HG03442 (cell line): ENCODE measurements at regions not wholly inside any gene's neighbourhood (a gene's known extent, or its start where the extent isn't known, plus 50 kb on each side); places are given as distances from the start of the nearest gene placed in this dataset.

Source experiments
- ATAC-seq: cut with Tn5 transposase; IDR thresholded peaks from one replicate; pipeline ENCODE4 v1.9.1; 2021; ENCODE audit warnings: mild to moderate bottlenecking, moderate library complexity; ENCODE audit not compliant: unreplicated experiment

DNA sequence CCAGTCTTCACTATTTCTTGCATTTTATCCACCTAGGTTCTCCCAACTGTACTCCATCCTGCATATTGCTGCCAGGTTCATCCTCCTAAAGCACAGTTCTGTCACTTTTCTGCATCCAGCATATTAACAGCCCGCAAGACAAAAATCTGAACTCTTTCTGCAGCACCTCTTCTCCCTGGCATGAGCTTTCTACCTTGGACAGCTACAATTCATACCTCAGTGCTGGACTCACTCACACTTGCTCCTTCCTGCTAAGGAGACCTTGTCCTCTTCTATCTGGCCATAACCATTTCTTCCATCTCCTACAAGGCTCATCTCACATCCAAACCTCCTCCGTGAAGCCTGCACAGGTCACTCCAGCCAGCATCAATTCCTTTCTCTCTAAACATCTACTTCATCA lies 170.1 kb upstream of the GRIP1 start:
- no peak for ATAC-seq

DNA sequence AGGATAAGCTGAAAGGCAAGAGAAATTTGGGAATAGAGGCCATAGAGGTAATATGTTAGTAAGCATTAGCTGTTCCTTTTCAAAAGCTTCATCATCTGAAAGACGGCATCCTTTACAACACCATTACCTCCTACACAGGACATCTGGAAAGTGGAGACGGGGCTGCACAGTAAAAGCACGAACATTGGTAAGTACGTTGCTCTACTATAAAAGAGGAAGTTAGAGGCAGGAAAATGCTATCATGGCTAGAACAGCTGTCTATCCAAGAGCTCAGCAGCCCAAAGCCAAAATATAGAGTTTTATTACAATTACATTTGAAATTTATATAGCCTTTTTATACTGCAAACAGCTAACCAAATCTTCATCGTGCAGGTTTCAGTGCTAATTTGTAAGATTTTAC lies 172.3 kb upstream of the GRIP1 start:
- no peak for ATAC-seq

DNA sequence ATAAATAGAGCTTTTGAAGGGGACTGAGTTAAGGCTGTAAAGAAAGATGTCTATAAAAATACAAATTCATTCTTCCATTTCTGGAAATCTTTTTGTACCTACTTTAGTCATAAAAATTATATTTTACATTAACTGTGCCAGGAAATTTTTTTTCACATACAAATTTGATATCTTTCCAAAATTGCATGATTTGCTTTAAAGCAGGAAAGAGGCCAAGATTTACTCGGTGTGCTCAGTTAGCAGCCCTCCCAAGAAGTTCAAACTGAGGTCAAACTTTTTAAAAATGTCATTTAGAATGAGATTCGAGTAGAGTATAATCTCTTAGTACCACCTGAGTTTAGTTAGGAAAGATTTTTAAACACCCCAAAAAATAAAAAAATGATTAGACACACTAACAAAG lies 173.2 kb upstream of the GRIP1 start:
- ATAC-seq: no peak

DNA sequence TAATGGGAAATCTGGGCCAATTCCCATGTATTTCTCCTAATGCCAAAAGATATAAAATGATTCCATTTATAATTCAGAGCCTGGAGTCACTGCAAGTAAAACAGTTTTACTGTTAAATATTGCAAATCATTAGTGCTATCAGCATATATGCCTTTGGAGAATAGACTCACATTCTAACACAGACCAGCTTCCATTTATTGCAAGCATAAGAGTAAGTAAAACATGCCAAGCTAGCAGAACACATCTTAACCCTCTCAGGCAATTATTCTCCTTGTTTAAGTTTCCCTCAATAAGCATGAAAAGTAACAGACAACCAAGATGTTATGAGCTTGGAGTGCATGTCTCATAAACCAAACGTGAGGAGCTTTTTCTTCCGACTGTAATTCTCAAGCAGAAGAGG lies 173.9 kb upstream of the GRIP1 start:
- ATAC-seq: no peak

DNA sequence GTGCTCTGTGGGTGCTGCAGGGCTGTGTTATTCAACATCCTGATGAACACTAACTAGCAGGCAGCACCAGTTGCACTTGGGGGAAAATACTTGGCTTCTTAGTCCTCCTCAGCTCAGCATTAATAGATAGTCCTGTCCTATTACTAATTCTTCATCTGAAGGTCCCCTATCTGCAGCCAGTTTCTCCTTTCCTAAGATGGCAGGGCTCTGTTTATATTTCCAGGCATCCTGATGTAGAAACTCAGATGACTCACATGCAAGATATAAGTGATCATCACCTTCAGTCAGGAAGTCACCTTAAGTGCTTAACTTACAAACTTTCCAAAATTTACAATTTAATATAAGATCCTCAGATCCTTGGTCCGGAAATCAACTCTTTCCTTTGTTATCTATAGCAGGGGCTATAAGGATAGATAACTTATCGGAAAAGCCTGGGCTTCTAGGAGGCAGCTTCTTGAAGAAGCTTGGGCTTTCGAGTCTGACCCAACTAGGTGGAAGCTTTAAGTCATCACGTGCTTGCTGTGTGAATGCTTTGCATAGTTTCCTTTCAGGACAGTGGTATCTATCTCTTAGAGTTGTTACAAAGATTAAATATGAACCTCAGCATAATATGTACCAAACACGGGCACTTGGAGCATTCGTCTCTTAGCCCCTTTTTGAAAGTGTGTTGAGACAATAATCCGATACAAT lies 181.0 kb upstream of the GRIP1 start:
- ATAC-seq: no peak

DNA sequence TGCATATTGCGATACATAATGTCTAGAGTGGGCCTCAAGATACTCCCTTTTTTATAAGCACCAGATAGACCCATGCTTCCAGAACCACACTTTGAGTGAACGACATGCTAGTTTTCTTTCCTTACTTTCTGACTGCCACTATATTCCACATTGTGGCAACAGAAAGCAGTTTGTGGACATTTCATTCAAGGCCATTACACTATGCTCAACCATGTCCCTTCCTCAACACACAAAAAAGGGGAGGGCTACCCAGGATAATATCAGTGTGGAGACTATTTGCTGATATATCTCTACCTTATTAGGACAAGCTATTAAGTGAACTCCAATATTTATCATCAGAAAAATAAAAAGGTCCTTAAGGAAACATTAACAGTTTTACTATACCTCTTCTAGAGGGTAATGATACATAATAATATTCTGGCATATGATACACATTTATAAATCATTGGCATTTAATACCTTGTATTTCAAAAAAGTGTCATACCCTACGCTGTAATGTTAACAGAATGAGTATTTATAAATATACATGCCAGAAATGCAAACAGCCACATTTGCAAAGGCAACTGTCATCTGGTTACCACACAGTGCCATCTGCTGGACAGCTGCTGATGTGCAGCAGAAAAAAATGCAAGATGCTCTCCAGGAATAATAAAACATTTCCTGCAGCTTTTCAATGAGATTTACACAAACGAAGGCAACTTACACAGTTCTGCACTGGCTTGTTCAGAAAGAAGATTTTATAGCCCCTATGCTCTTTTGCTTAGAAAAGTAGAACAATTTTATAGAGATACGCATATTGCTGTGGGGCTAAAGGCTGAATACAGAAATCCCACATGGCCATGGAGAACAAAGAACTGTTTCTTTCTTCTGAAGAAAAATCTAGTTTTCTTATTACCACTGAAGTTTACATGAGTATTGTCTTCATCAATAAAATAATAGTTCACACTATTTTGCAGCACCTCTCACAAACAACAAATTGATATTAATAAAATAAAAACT lies 182.2 kb upstream of the GRIP1 start:
- ATAC-seq: peak; percentile 77

DNA sequence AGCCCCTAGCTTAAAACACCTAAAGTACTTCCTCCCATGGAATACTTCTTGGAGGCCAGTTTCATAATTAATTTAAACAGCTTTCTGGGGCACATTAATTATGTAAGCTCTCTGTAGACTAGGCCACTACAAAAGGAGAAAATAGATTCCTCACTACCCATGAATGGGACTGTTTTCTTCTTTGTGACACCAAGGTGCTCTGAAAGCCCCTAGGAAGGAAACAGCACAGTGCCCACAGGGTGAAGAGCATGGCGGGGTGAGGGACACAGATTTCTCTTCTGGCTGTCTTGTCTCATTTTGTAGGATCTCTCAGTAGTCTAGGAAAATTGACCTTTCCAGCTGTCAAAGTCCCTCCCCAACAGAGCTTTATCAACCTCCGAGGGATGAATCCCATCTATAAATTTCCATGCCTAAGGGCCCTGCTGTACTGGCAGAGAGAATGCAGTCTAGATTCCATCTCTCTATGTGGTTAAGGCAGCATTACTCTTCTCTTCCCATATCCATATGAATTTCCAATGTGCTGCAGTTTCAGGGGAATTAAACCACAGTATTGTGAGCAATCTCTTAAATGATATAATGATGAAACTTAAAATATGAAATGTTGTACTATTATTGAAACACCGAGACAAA lies 183.6 kb upstream of the GRIP1 start:
- ATAC-seq: no peak

DNA sequence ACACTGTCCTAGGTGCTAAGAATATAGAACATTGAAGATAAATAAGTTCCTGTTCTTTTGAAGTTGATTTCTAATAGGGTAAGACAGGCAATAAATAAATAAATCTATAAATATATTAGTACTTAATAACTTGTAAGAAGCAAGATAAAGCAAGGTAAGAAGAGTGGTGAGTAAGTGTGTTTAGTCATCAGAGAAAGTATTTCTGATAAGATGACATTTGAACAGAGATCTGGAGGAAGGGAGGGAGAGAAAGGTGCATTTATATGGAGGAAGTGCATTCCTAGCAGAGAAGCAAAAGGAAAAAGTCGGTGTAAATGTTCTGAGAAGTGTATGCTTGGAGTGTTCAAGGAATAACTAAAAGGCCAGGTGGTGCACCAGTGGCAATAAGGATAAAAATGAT lies 184.4 kb upstream of the GRIP1 start:
- ATAC-seq: no peak

DNA sequence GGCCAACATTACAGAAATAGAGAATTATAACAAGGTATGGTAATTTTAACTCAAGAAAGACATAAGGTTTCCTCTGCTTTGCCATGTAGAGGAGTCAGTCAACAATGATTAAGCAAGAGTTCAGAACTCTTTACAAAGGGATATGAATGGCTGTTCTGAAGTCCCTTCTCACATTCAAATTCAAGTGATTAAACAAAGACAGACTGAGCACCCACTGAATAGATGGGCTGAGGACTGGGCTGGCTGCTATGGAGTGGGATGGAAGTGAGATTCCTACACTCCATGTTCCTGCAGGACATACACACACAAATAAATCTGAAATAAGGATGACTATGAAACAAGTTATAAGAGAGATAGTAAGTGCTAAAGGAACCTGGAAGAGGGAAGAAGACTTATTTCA lies 199.0 kb upstream of the GRIP1 start:
- no peak for ATAC-seq

DNA sequence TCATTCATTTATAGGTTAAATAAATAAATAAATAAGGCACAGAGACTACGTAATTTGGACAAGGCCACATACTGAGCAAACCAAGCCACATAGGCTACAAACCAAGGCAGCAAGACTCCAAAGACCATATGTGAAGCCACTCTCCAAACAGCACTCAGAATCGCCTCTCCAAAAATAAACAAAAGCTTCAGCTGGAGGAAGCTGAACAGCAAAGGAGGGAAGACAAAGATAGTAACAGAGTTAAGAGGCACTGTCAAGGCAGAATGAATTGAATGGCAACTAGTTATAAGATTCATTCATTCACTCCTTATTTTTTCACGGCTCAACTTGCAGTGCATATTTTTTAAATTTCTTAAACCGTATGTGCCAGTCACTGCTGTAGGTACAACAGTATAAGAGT lies 200.5 kb upstream of the GRIP1 start:
- no peak for ATAC-seq

DNA sequence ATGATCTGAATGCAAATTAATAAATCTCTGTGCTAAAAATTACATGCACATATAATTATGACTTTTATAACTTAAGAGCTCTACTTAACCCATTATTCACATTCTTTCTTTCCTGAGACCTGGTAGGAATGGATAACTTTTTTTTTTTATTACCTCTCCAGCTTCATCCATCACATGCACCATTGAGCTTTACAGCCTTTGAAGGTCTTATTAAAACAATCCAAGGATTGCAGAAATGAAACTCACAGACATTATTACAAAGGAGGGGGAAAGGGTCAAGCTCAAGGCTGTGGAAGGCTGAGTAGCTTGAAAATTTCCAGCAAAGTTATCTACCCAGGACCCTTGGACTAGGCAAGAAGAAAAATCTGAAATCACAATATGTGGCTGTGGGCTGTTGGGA lies 202.5 kb upstream of the GRIP1 start:
- ATAC-seq: no peak

DNA sequence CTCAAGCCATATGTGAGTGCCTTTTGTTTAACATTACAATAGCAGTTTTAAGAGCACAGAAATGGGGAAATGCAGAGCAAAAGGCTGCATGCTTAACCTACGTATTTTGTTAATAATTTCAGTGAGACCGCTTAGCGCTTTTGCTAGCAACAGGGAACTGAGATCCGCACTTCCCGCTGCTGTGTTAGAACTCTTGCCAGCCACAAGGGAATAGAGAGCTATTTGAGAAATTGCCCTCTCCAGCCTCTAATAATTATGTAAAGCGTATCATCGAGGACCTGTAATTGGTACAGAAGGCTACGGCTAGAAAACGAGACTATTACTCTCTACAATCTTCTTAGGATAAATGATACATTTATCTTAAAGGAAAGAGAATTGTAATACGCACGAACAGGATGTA lies 205.2 kb upstream of the GRIP1 start:
- ATAC-seq: no peak

DNA sequence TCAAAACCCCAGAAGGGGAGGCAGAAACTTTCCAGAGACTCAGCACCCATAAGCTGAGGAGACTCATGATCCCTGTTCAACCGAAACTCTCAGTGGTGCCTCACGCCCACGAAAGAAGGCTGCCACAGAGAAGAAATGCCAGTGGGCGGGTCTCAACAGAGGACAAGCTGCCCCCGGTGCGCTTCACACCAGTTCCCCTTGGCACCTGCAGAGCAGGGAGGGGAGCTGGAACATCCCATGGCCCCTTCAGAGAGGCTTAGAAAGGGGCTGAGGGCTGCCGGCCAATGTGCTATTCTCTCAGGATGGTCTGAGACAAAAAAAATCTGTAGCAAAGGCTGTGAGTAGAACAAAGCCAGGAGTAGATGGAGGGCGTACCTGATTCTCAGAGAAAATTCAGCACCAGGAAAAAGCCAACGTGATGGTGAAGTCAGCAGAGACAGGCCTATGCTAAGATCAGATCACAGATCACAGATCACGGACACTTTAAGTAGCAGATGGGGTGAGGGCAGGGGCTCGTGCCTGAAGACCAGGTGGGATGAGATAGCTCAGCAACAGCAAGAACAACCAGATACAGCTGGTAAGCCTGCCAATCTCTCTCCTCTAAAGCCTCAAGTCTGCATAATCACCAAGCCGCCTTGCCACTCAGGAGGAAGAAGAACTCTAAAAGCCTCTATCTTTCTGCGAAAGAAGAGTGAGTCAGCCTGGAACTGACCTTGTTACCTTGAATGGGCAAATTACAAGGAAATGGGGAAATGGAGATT lies 206.4 kb upstream of the GRIP1 start:
- no peak for ATAC-seq

DNA sequence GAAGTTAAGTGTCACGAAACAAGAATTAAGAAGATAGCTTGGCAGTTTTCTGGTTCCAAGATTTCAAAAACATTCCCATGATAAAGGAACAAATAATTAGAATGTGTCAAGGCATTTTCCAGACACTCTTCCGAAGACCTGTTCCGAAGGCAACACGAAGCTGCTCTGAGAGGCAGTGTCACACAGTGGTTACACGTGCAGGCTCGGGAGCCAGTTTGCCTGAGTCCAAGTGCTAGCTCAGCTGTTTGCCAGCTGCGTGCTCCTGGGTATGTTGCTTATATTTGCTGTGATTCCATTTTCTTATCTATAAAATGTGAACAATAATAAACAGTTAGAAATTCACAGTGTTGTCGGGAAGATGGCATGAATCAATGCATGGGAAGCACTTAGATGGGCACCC lies 217.9 kb upstream of the GRIP1 start:
- no peak for ATAC-seq

DNA sequence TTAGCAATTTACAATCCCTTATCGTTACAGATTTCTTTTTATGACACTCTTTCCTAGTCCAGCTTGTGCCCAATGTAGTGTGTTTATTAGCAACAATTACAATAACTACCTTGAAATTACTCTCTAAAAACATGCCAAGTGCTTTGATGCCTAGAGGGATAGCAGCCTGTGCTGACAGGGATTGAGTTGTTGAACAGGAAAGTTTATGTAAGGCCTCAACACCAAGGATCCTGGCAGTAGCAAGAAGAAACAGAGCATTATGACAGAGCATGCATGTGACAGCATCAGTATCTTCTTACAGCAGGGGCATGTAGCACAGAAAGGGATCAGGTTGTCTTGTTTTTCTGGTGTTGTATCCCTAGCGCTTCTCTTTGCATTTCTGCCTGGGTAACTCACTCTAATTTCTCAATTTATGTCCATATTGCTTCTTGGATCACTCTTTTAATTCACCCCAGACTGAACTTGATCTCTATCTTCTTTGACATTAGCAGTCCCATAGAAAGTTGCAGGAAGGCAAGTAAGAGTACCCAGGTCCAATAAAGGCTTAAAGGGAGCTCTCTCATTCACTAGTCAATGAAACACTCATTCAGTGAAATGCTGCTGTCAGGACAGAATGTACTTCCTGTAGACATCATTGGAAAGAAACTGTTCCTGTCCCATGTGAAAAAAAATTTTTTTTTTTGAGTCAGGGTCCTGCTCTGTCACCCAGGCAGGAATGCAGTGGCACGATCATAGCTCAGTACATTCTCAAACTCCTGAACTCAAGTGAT lies 220.0 kb upstream of the GRIP1 start:
- ATAC-seq: no peak

DNA sequence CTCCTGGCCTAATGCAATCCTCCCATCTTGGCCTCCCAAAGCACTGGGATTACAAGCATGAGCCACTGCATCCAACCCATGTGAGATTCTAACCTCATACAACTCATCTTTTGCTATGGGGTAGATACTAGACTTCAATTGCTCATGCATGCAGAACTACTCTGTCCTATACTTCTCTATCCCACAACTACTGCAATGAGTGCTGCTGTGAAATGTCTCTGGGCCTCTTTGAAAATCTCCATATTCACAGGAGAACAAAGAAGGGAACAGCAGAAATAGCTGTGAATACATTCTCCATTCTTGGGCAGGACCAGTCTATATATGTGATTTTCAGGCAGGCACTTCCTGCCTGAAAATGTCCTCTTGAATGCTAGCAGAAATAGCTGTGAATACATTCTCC lies 220.7 kb upstream of the GRIP1 start:
- ATAC-seq: no peak

DNA sequence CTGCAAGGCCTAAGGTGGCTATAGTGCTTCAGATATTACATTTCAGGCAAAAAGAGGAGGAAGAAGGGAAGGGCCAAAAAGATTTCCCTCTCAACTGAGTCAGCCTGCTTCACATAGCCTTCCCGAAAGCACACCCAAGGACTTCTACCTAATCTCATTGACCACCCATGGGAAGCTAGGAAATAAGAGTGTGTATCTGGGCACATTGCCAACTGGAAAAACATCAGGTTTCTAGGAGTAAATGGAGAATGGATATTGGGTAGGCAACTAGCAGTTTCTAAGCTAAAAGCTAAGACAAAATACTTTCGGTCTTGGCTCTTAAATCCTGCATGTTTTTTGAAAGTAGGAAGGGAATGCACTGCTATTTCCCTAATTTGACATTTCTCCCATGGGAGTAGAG lies 221.7 kb upstream of the GRIP1 start:
- ATAC-seq: no peak

DNA sequence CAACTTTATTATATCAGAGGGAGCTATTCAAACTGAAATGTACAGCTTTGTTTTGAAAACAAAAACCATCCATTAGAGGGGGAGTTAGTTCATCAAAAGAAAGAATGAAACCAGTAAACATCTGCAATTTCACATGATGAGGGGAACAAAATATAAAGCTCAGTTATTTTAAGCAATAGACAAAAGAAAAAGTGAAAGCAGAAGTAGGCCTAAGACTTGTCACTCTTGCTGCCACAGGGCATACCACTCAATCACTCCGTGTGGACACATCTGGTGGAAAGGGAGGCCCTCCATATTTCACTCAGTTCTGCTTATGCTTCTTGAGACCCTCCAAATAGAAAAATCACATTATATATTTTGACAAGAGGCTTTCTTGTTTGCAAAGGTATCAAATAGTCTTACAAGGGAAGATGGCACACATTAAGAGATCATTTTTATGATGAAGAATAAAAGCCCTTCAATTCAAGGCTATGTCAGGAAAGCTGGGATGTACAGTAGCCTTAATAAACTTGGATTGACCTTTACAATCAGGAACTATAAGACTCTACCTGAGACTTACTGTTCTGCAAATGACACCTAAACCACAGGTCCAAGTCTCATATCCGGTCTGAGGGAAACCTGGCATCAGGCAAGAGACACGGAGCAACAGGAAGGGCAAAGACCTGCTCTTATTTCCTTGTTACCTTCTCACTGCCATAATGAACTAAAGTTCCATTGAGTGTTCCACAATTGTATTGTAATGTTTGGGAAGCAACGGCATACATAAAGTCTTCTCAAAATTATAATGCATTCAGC lies 222.5 kb upstream of the GRIP1 start:
- peak; percentile 96 for ATAC-seq

DNA sequence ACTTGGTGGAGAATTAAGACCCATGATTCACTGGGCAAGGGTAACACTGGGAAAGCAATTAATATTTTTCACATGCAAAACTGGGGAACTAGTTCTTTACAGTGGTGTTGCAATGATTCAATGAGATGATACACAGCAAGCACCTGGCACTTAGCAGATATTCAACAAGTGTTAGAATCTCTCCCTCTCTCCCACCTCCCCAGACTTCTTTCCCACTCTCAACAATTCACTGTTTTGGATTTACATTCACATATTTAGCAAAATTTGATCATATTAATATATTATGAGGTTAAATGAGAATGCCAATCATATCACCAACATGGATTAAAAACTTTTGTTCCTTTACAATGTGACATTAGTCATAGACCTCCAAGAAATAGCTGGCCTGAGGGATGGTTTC lies 223.1 kb upstream of the GRIP1 start:
- no peak for ATAC-seq
